ENCODE measurements at regions not wholly inside any gene's neighbourhood (a gene's known extent, or its start where the extent isn't known, plus 50 kb on each side); places are given as distances from the start of the nearest gene placed in this dataset.

- no peaks in the 10 kb centered on the region for H3K9me3 ChIP-seq (ENCODE audit: insufficient read depth, low read length, severe bottlenecking)
- no peak overlapping the region for H2AFZ ChIP-seq (ENCODE audit: low read depth, low read length)
- H3K4me2 ChIP-seq (ENCODE audit: insufficient read depth, low read length), result no peak overlapping the region
- H3K9ac ChIP-seq (ENCODE audit: low read depth, low read length), result no peak overlapping the region
- H3K27ac ChIP-seq (ENCODE audit: low read length), result no peak overlapping the region
- no peak overlapping the region for H3K4me3 ChIP-seq (ENCODE audit: low read depth in 1 of 2, low read length in 2 of 2)
- no peaks in the 10 kb centered on the region for H3K36me3 ChIP-seq (ENCODE audit: insufficient read depth, low read length)
- ATAC-seq (ENCODE audit: insufficient read depth, low read depth) (no peak), DNase-seq (no peak)
- H4K20me1 ChIP-seq (ENCODE audit: insufficient read depth, low read length), result no peaks in the 10 kb centered on the region
- no peaks in the 10 kb centered on the region for H3K27me3 ChIP-seq (ENCODE audit: insufficient read depth, low read length, poor library complexity)
- no peaks in the 10 kb centered on the region for H3K4me1 ChIP-seq (ENCODE audit: insufficient read depth, low read length)
- TF ChIP-seq EZH2 (IDR thresholded peaks at IDR 0.05; ENCODE audit: borderline replicate concordance, low read depth, low read length, severe bottlenecking) (no peak), CTCF (IDR thresholded peaks at IDR 0.05; ENCODE audit: borderline replicate concordance, extremely low read depth, low read length, poor library complexity, severe bottlenecking) (no peak)
- H3K79me2 ChIP-seq (ENCODE audit: insufficient read depth, low read length), result no peaks in the 10 kb centered on the region
Measured at GRCh38 chr1:193335806-193336428, 149.5 kb upstream of the B3GALT2 start.

- ATAC-seq (ENCODE audit: insufficient read depth, low read depth), result no peak
- Histone ChIP-seq H3K79me2 (ENCODE audit: insufficient read depth, low read length) (no peaks in the 10 kb centered on the region), H3K4me3 (ENCODE audit: low read depth in 1 of 2, low read length in 2 of 2) (no peak overlapping the region), H2AFZ (ENCODE audit: low read depth, low read length) (no peak overlapping the region), H3K27ac (ENCODE audit: low read length) (no peak overlapping the region), H3K9me3 (ENCODE audit: insufficient read depth, low read length, severe bottlenecking) (no peaks in the 10 kb centered on the region), H3K36me3 (ENCODE audit: insufficient read depth, low read length) (no peaks in the 10 kb centered on the region), H4K20me1 (ENCODE audit: insufficient read depth, low read length) (no peaks in the 10 kb centered on the region), H3K9ac (ENCODE audit: low read depth, low read length) (no peak overlapping the region), H3K4me2 (ENCODE audit: insufficient read depth, low read length) (no peak overlapping the region), H3K4me1 (ENCODE audit: insufficient read depth, low read length) (no peaks in the 10 kb centered on the region), H3K27me3 (ENCODE audit: insufficient read depth, low read length, poor library complexity) (no peaks in the 10 kb centered on the region)
- no peak for TF ChIP-seq EZH2 (IDR thresholded peaks at IDR 0.05; ENCODE audit: borderline replicate concordance, low read depth, low read length, severe bottlenecking)
- no peak for TF ChIP-seq CTCF (IDR thresholded peaks at IDR 0.05; ENCODE audit: borderline replicate concordance, extremely low read depth, low read length, poor library complexity, severe bottlenecking)
- no peak for DNase-seq
Measured at GRCh38 chr1:193333166-193333565, 146.8 kb upstream of the B3GALT2 start.

GRCh38 chr1:193326296-193326695 is 139.9 kb upstream of the B3GALT2 start:
- ATAC-seq (ENCODE audit: insufficient read depth, low read depth) (no peak), DNase-seq (no peak)
- no peaks in the 10 kb centered on the region for H3K79me2 ChIP-seq (ENCODE audit: insufficient read depth, low read length)
- no peak overlapping the region for H3K9ac ChIP-seq (ENCODE audit: low read depth, low read length)
- no peaks in the 10 kb centered on the region for H3K9me3 ChIP-seq (ENCODE audit: insufficient read depth, low read length, severe bottlenecking)
- no peaks in the 10 kb centered on the region for H3K36me3 ChIP-seq (ENCODE audit: insufficient read depth, low read length)
- H3K27me3 ChIP-seq (ENCODE audit: insufficient read depth, low read length, poor library complexity), result no peaks in the 10 kb centered on the region
- no peak overlapping the region for H2AFZ ChIP-seq (ENCODE audit: low read depth, low read length)
- no peak overlapping the region for H3K4me2 ChIP-seq (ENCODE audit: insufficient read depth, low read length)
- no peaks in the 10 kb centered on the region for H4K20me1 ChIP-seq (ENCODE audit: insufficient read depth, low read length)
- H3K4me3 ChIP-seq (ENCODE audit: low read depth in 1 of 2, low read length in 2 of 2), result no peak overlapping the region
- TF ChIP-seq CTCF (IDR thresholded peaks at IDR 0.05; ENCODE audit: borderline replicate concordance, extremely low read depth, low read length, poor library complexity, severe bottlenecking), result no peak
- no peak for TF ChIP-seq EZH2 (IDR thresholded peaks at IDR 0.05; ENCODE audit: borderline replicate concordance, low read depth, low read length, severe bottlenecking)
- H3K27ac ChIP-seq (ENCODE audit: low read length), result no peak overlapping the region
- H3K4me1 ChIP-seq (ENCODE audit: insufficient read depth, low read length), result no peaks in the 10 kb centered on the region
